ENCODE measurements at regions not wholly inside any gene's neighbourhood (a gene's known extent, or its start where the extent isn't known, plus 50 kb on each side); places are given as distances from the start of the nearest gene placed in this dataset.

GRCh38 chr5:165673499-165673898 lies 2168.1 kb downstream of the MAT2B start:
- Histone ChIP-seq H3K27me3 (ENCODE audit: insufficient read depth, poor library complexity, severe bottlenecking) (peaks cover under 1% of the 10 kb centered on the region), H3K27ac (ENCODE audit: poor library complexity, severe bottlenecking) (no peak overlapping the region), H3K4me1 (ENCODE audit: insufficient read depth, poor library complexity, severe bottlenecking) (no peaks in the 10 kb centered on the region), H3K4me3 (ENCODE audit: severe bottlenecking) (no peak overlapping the region), H3K9me3 (ENCODE audit: severe bottlenecking) (no peaks in the 10 kb centered on the region), H3K36me3 (ENCODE audit: low read depth) (no peaks in the 10 kb centered on the region)
- DNase-seq (ENCODE audit: low spot score) (no peak), ATAC-seq (ENCODE audit: low read depth) (no peak)
- TF ChIP-seq, protein P1, sequence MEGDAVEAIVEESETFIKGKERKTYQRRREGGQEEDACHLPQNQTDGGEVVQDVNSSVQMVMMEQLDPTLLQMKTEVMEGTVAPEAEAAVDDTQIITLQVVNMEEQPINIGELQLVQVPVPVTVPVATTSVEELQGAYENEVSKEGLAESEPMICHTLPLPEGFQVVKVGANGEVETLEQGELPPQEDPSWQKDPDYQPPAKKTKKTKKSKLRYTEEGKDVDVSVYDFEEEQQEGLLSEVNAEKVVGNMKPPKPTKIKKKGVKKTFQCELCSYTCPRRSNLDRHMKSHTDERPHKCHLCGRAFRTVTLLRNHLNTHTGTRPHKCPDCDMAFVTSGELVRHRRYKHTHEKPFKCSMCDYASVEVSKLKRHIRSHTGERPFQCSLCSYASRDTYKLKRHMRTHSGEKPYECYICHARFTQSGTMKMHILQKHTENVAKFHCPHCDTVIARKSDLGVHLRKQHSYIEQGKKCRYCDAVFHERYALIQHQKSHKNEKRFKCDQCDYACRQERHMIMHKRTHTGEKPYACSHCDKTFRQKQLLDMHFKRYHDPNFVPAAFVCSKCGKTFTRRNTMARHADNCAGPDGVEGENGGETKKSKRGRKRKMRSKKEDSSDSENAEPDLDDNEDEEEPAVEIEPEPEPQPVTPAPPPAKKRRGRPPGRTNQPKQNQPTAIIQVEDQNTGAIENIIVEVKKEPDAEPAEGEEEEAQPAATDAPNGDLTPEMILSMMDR (IDR thresholded peaks at IDR 0.05; ENCODE audit: poor library complexity, severe bottlenecking) = no peak

GRCh38 chr5:165695796-165696195 lies 2190.4 kb downstream of the MAT2B start:
- no peaks in the 10 kb centered on the region for H3K9me3 ChIP-seq (ENCODE audit: severe bottlenecking)
- TF ChIP-seq, protein P1 (IDR thresholded peaks at IDR 0.05; ENCODE audit: poor library complexity, severe bottlenecking) = no peak
- ATAC-seq (ENCODE audit: low read depth) (no peak), DNase-seq (ENCODE audit: low spot score) (no peak)
- no peaks in the 10 kb centered on the region for H3K4me1 ChIP-seq (ENCODE audit: insufficient read depth, poor library complexity, severe bottlenecking)
- H3K36me3 ChIP-seq (ENCODE audit: low read depth) = no peaks in the 10 kb centered on the region
- no peak overlapping the region for H3K27ac ChIP-seq (ENCODE audit: poor library complexity, severe bottlenecking)
- no peaks in the 10 kb centered on the region for H3K27me3 ChIP-seq (ENCODE audit: insufficient read depth, poor library complexity, severe bottlenecking)
- H3K4me3 ChIP-seq (ENCODE audit: severe bottlenecking) = no peak overlapping the region

DNA sequence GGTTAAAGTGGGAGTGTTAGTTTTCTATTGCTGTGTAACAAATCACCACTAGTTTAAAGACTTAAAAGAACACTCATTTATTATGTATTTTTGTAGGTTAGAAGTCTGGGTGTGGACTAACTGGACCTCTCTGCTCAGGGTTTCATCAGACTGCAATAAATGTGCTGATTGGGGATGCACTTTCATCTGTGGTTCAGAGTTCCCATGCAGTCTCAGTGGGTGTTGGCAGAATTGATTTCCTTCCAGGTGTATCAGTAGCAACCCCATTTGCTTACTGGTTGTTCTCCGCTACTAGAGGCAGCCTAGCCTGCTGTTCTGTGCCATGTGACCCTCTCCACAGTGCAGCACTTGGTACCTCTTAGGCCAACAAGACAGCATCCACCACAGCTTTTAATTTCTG lies 2200.5 kb downstream of the MAT2B start:
- Histone ChIP-seq H3K9me3 (ENCODE audit: severe bottlenecking) (no peaks in the 10 kb centered on the region), H3K27me3 (ENCODE audit: insufficient read depth, poor library complexity, severe bottlenecking) (peaks cover 5% of the 10 kb centered on the region), H3K4me1 (ENCODE audit: insufficient read depth, poor library complexity, severe bottlenecking) (no peaks in the 10 kb centered on the region), H3K36me3 (ENCODE audit: low read depth) (no peaks in the 10 kb centered on the region), H3K4me3 (ENCODE audit: severe bottlenecking) (no peak overlapping the region), H3K27ac (ENCODE audit: poor library complexity, severe bottlenecking) (no peak overlapping the region)
- no peak for ATAC-seq (ENCODE audit: low read depth)
- no peak for DNase-seq (ENCODE audit: low spot score)
- TF ChIP-seq, protein P1 (IDR thresholded peaks at IDR 0.05; ENCODE audit: poor library complexity, severe bottlenecking) = no peak

GRCh38 chr5:165712011-165712410 lies 2206.6 kb downstream of the MAT2B start:
- Histone ChIP-seq H3K27ac (ENCODE audit: poor library complexity, severe bottlenecking) (no peak overlapping the region), H3K36me3 (ENCODE audit: low read depth) (no peaks in the 10 kb centered on the region), H3K4me3 (ENCODE audit: severe bottlenecking) (no peak overlapping the region), H3K9me3 (ENCODE audit: severe bottlenecking) (no peaks in the 10 kb centered on the region), H3K27me3 (ENCODE audit: insufficient read depth, poor library complexity, severe bottlenecking) (no peaks in the 10 kb centered on the region), H3K4me1 (ENCODE audit: insufficient read depth, poor library complexity, severe bottlenecking) (no peaks in the 10 kb centered on the region)
- TF ChIP-seq, protein P1 (IDR thresholded peaks at IDR 0.05; ENCODE audit: poor library complexity, severe bottlenecking) = no peak
- ATAC-seq (ENCODE audit: low read depth) (no peak), DNase-seq (ENCODE audit: low spot score) (no peak)

GRCh38 chr5:165714598-165714997 lies 2209.2 kb downstream of the MAT2B start:
- ATAC-seq (ENCODE audit: low read depth) (no peak), DNase-seq (ENCODE audit: low spot score) (no peak)
- TF ChIP-seq, protein P1 (IDR thresholded peaks at IDR 0.05; ENCODE audit: poor library complexity, severe bottlenecking) = no peak
- Histone ChIP-seq H3K27ac (ENCODE audit: poor library complexity, severe bottlenecking) (no peak overlapping the region), H3K4me3 (ENCODE audit: severe bottlenecking) (no peak overlapping the region), H3K9me3 (ENCODE audit: severe bottlenecking) (no peaks in the 10 kb centered on the region), H3K36me3 (ENCODE audit: low read depth) (no peaks in the 10 kb centered on the region), H3K4me1 (ENCODE audit: insufficient read depth, poor library complexity, severe bottlenecking) (no peaks in the 10 kb centered on the region), H3K27me3 (ENCODE audit: insufficient read depth, poor library complexity, severe bottlenecking) (no peaks in the 10 kb centered on the region)
